ENCODE measurements at regions not wholly inside any gene's neighbourhood (a gene's known extent, or its start where the extent isn't known, plus 50 kb on each side); places are given as distances from the start of the nearest gene placed in this dataset.

- Histone ChIP-seq H3K9me3 (replicated peaks; ENCODE audit: control insufficient read depth, insufficient read depth, low read length) (peaks cover 2% of the 10 kb centered on the region), H3K4me3 (replicated peaks in 1 of 3; ENCODE audit: insufficient read depth in 1 of 3, low read depth in 1 of 3, low read length in 3 of 3) (no peak overlapping the region), H3K27me3 (ENCODE audit: control insufficient read depth in 2 of 2, insufficient read depth in 2 of 2, low read length in 2 of 2) (no peaks in the 10 kb centered on the region), H3K9me1 (replicated peaks; ENCODE audit: control insufficient read depth, extremely low read depth, insufficient read depth, low read length) (no peaks in the 10 kb centered on the region), H2AFZ (ENCODE audit: low read depth, low read length) (no peak overlapping the region), H3K9ac (replicated peaks; ENCODE audit: extremely low read depth, insufficient read depth, low read length) (no peak overlapping the region), H3K79me2 (ENCODE audit: control insufficient read depth, insufficient read depth, low read length) (no peaks in the 10 kb centered on the region), H3K4me2 (ENCODE audit: insufficient read depth, low read length) (no peak overlapping the region), H3K27ac (ENCODE audit: insufficient read depth, low read depth, low read length) (no peak overlapping the region), H4K20me1 (replicated peaks; ENCODE audit: control insufficient read depth, extremely low read depth, insufficient read depth, low read length) (no peaks in the 10 kb centered on the region), H3K36me3 (ENCODE audit: control insufficient read depth in 2 of 2, extremely low read depth in 1 of 2, insufficient read depth in 2 of 2, low read length in 2 of 2) (no peaks in the 10 kb centered on the region), H3K4me1 (ENCODE audit: control insufficient read depth, extremely low read depth, insufficient read depth, low read length) (no peaks in the 10 kb centered on the region)
- intact Hi-C loops (cut with micrococcal nuclease): no loop called here
- no peak for DNase-seq (ENCODE audit: low read depth, low spot score)
- BruUV-seq (replicated peaks): no TSS peak
- no peak for FAIRE-seq
- dilution Hi-C loops (cut with MboI; ENCODE audit: extremely low pct_ligation_motif_present, low sequenced_read_pairs): no loop called here
- ChIA-PET CTCF (no interaction called here), POLR2A (no interaction called here)
- TF ChIP-seq JUN (IDR thresholded peaks at IDR 0.05; ENCODE audit: borderline replicate concordance, insufficient read depth, insufficient read length, low read depth): no peak
- no peak for TF ChIP-seq POLR2AphosphoS5 (IDR thresholded peaks at IDR 0.05; ENCODE audit: insufficient read depth, low read depth, low read length)
- no peak for TF ChIP-seq GATA2 (IDR thresholded peaks at IDR 0.05; ENCODE audit: insufficient read depth, insufficient read length, low read depth, low read length)
- no peak for TF ChIP-seq EZH2 (IDR thresholded peaks at IDR 0.05; ENCODE audit: borderline replicate concordance, low read depth, low read length, severe bottlenecking)
- no peak for TF ChIP-seq FOS (IDR thresholded peaks at IDR 0.05; ENCODE audit: borderline replicate concordance, insufficient read depth, low read length)
- TF ChIP-seq, protein P1, sequence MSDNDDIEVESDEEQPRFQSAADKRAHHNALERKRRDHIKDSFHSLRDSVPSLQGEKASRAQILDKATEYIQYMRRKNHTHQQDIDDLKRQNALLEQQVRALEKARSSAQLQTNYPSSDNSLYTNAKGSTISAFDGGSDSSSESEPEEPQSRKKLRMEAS (IDR thresholded peaks at IDR 0.05; ENCODE audit: insufficient read depth, insufficient read length): no peak
Measured at GRCh38 chr2:225254363-225254762, 145.1 kb upstream of the NYAP2 start.

GRCh38 chr2:225244933-225245332 is 154.6 kb upstream of the NYAP2 start:
- no peaks in the 10 kb centered on the region for H4K20me1 ChIP-seq (replicated peaks; ENCODE audit: control insufficient read depth, extremely low read depth, insufficient read depth, low read length)
- no peak overlapping the region for H3K4me3 ChIP-seq (replicated peaks in 1 of 3; ENCODE audit: insufficient read depth in 1 of 3, low read depth in 1 of 3, low read length in 3 of 3)
- intact Hi-C loops (cut with micrococcal nuclease): no loop called here
- no peak overlapping the region for H2AFZ ChIP-seq (ENCODE audit: low read depth, low read length)
- no peaks in the 10 kb centered on the region for H3K9me3 ChIP-seq (replicated peaks; ENCODE audit: control insufficient read depth, insufficient read depth, low read length)
- CTCF ChIA-PET: no interaction called here
- dilution Hi-C loops (cut with MboI; ENCODE audit: extremely low pct_ligation_motif_present, low sequenced_read_pairs): no loop called here
- H3K4me1 ChIP-seq (ENCODE audit: control insufficient read depth, extremely low read depth, insufficient read depth, low read length): no peaks in the 10 kb centered on the region
- TF ChIP-seq MYC (IDR thresholded peaks at IDR 0.05; ENCODE audit: low read depth, low read length) (no peak), POLR2AphosphoS5 (IDR thresholded peaks at IDR 0.05; ENCODE audit: insufficient read depth, low read depth, low read length) (no peak), FOS (IDR thresholded peaks at IDR 0.05; ENCODE audit: borderline replicate concordance, insufficient read depth, low read length) (no peak), JUN (IDR thresholded peaks at IDR 0.05; ENCODE audit: borderline replicate concordance, insufficient read depth, insufficient read length, low read depth) (no peak), POLR2A (IDR thresholded peaks at IDR 0.05; ENCODE audit: low read depth, low read length) (no peak), GATA2 (IDR thresholded peaks at IDR 0.05; ENCODE audit: insufficient read depth, insufficient read length, low read depth, low read length) (no peak), EZH2 (IDR thresholded peaks at IDR 0.05; ENCODE audit: borderline replicate concordance, low read depth, low read length, severe bottlenecking) (no peak)
- TF ChIP-seq, protein P2, sequence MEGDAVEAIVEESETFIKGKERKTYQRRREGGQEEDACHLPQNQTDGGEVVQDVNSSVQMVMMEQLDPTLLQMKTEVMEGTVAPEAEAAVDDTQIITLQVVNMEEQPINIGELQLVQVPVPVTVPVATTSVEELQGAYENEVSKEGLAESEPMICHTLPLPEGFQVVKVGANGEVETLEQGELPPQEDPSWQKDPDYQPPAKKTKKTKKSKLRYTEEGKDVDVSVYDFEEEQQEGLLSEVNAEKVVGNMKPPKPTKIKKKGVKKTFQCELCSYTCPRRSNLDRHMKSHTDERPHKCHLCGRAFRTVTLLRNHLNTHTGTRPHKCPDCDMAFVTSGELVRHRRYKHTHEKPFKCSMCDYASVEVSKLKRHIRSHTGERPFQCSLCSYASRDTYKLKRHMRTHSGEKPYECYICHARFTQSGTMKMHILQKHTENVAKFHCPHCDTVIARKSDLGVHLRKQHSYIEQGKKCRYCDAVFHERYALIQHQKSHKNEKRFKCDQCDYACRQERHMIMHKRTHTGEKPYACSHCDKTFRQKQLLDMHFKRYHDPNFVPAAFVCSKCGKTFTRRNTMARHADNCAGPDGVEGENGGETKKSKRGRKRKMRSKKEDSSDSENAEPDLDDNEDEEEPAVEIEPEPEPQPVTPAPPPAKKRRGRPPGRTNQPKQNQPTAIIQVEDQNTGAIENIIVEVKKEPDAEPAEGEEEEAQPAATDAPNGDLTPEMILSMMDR (IDR thresholded peaks at IDR 0.05; ENCODE audit: extremely low read depth in 1 of 2, insufficient read depth in 1 of 2, low read depth in 1 of 2, low read length in 2 of 2): no peak
- TF ChIP-seq, protein P1 (IDR thresholded peaks at IDR 0.05; ENCODE audit: insufficient read depth, insufficient read length): no peak
- no peak for DNase-seq (ENCODE audit: low read depth, low spot score)
- POLR2A ChIA-PET: no interaction called here
- no peaks in the 10 kb centered on the region for H3K9me1 ChIP-seq (replicated peaks; ENCODE audit: control insufficient read depth, extremely low read depth, insufficient read depth, low read length)
- no peak overlapping the region for H3K27ac ChIP-seq (ENCODE audit: insufficient read depth, low read depth, low read length)
- H3K79me2 ChIP-seq (ENCODE audit: control insufficient read depth, insufficient read depth, low read length): no peaks in the 10 kb centered on the region
- no peaks in the 10 kb centered on the region for H3K36me3 ChIP-seq (ENCODE audit: control insufficient read depth in 2 of 2, extremely low read depth in 1 of 2, insufficient read depth in 2 of 2, low read length in 2 of 2)
- H3K9ac ChIP-seq (replicated peaks; ENCODE audit: extremely low read depth, insufficient read depth, low read length): no peak overlapping the region
- H3K4me2 ChIP-seq (ENCODE audit: insufficient read depth, low read length): no peak overlapping the region
- no peaks in the 10 kb centered on the region for H3K27me3 ChIP-seq (ENCODE audit: control insufficient read depth in 2 of 2, insufficient read depth in 2 of 2, low read length in 2 of 2)
- no peak for FAIRE-seq
- no TSS peak for BruUV-seq (replicated peaks)

Data from endothelial cell of umbilical vein (primary cell).